ENCODE measurements at regions not wholly inside any gene's neighbourhood (a gene's known extent, or its start where the extent isn't known, plus 50 kb on each side); places are given as distances from the start of the nearest gene placed in this dataset.

DNA sequence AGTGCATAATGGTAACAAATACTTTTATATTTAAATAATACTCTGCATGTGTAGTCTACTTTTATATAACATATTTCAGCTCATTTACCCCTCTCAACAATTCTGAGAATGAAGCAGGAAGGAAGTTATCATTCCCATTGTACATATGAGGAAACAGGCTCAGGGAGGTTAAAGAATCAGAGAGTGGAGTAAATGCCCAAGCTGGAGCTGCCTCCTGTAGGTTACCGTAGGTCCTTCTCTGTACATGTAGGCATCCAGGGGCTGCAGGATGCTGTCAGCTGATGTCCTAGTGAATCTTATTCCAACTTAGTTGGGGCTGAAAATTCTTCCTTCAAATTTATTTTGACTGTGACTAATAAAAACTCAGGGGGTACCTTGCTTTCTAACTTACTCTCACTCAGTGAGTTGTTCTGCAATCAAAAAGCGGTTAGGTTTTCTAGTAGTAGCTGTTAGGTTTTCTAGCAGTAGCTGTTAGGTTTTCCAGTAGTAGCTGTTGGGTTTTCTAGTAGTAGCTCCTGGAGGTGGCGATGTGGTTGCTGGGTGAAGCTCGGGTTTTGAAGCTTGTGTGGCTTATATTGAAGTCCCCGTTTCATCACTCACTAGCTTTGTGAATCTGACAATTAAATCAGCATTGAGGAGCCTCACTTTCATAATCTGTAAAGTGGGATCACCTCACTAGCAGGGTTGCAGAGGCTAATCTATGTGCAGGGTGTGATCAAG, 357.0 kb downstream of the NR2F2 start:
- Mint-ChIP-seq H3K27ac (ENCODE audit: unreplicated experiment) (no peak overlapping the region), H3K36me3 (ENCODE audit: unreplicated experiment) (no peaks in the 10 kb centered on the region), H3K4me1 (ENCODE audit: low read depth, unreplicated experiment) (no peaks in the 10 kb centered on the region), H3K4me3 (ENCODE audit: unreplicated experiment) (no peak overlapping the region), H3K9me3 (ENCODE audit: unreplicated experiment) (no peaks in the 10 kb centered on the region), H3K27me3 (ENCODE audit: unreplicated experiment) (no peaks in the 10 kb centered on the region)
- TF ChIP-seq CTCF (IDR thresholded peaks at IDR 0.05; ENCODE audit: partially characterized antibody, unreplicated experiment), result no peak
- DNase-seq, result no peak

DNA sequence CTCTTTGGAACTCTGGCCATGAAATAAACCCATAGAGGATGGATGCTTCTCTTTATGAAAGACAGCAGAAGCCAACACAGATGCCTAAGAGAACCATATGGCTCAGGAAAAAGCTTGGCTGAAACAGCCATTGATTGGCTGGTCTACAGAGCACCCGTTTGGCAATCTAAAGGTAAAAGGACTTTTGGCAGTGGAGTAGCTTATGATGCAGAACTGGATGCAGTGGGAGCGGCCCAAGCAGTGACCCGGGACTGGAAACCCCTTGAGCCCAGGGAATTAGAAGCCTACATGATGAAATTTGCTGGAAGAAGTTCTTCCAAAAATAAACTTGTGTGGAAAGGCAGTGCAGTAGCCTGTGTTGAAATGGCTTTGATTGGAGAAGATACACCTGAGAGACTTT, 360.2 kb downstream of the NR2F2 start:
- no peak for TF ChIP-seq CTCF (IDR thresholded peaks at IDR 0.05; ENCODE audit: partially characterized antibody, unreplicated experiment)
- Mint-ChIP-seq H3K9me3 (ENCODE audit: unreplicated experiment) (no peaks in the 10 kb centered on the region), H3K27ac (ENCODE audit: unreplicated experiment) (no peak overlapping the region), H3K27me3 (ENCODE audit: unreplicated experiment) (no peaks in the 10 kb centered on the region), H3K4me1 (ENCODE audit: low read depth, unreplicated experiment) (no peaks in the 10 kb centered on the region), H3K4me3 (ENCODE audit: unreplicated experiment) (no peak overlapping the region), H3K36me3 (ENCODE audit: unreplicated experiment) (no peaks in the 10 kb centered on the region)
- DNase-seq, result no peak

GRCh38 chr15:96692826-96693225, 362.3 kb downstream of the NR2F2 start:
- no peak for TF ChIP-seq CTCF (IDR thresholded peaks at IDR 0.05; ENCODE audit: partially characterized antibody, unreplicated experiment)
- H3K9me3 Mint-ChIP-seq (ENCODE audit: unreplicated experiment), result no peaks in the 10 kb centered on the region
- H3K36me3 Mint-ChIP-seq (ENCODE audit: unreplicated experiment), result no peaks in the 10 kb centered on the region
- no peaks in the 10 kb centered on the region for H3K4me1 Mint-ChIP-seq (ENCODE audit: low read depth, unreplicated experiment)
- no peak for DNase-seq
- H3K27me3 Mint-ChIP-seq (ENCODE audit: unreplicated experiment), result no peaks in the 10 kb centered on the region
- no peak overlapping the region for H3K4me3 Mint-ChIP-seq (ENCODE audit: unreplicated experiment)
- no peak overlapping the region for H3K27ac Mint-ChIP-seq (ENCODE audit: unreplicated experiment)

- Mint-ChIP-seq H3K27ac (ENCODE audit: unreplicated experiment) (no peak overlapping the region), H3K27me3 (ENCODE audit: unreplicated experiment) (no peaks in the 10 kb centered on the region), H3K9me3 (ENCODE audit: unreplicated experiment) (no peaks in the 10 kb centered on the region), H3K4me1 (ENCODE audit: low read depth, unreplicated experiment) (no peaks in the 10 kb centered on the region), H3K36me3 (ENCODE audit: unreplicated experiment) (no peaks in the 10 kb centered on the region), H3K4me3 (ENCODE audit: unreplicated experiment) (no peak overlapping the region)
- no peak for TF ChIP-seq CTCF (IDR thresholded peaks at IDR 0.05; ENCODE audit: partially characterized antibody, unreplicated experiment)
- DNase-seq, result no peak
Observed at GRCh38 chr15:96693515-96693914, 363.0 kb downstream of the NR2F2 start.

DNA sequence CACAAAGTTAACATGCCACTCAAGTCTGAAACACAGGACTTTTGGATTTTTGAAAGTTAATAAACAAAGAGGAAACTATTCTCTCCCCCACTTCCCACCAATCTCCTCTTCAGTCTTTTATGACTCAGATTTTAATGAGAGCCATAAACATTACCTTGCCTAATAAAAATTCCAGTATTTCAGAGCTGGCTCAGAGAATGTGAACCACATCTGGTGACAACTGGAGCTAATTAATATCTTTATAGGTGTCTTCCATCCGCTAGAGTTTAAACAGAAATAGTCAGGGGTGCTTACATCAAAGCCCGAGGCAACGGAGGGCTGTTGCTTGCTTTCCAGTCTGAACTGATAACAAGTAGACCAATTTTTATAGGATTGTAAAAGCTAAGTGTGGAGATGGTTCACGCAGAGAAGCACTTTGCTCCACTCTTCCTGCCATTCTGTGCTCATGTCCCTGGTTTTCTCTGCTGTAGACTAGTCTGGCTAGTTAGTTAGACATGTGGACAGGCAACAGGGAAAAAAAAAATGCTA, 363.6 kb downstream of the NR2F2 start:
- Mint-ChIP-seq H3K9me3 (ENCODE audit: unreplicated experiment) (no peaks in the 10 kb centered on the region), H3K36me3 (ENCODE audit: unreplicated experiment) (no peaks in the 10 kb centered on the region), H3K27ac (ENCODE audit: unreplicated experiment) (no peak overlapping the region), H3K4me1 (ENCODE audit: low read depth, unreplicated experiment) (no peaks in the 10 kb centered on the region), H3K27me3 (ENCODE audit: unreplicated experiment) (no peaks in the 10 kb centered on the region), H3K4me3 (ENCODE audit: unreplicated experiment) (no peak overlapping the region)
- no peak for TF ChIP-seq CTCF (IDR thresholded peaks at IDR 0.05; ENCODE audit: partially characterized antibody, unreplicated experiment)
- DNase-seq, result no peak

All from glutamatergic neuron (in vitro differentiated cells).